Smooth muscle cell (in vitro differentiated cells): ENCODE measurements at regions not wholly inside any gene's neighbourhood (a gene's known extent, or its start where the extent isn't known, plus 50 kb on each side); places are given as distances from the start of the nearest gene placed in this dataset.

ENCODE experiments used
- DNase-seq: peaks from one replicate; lab custom pipeline; 2025; ENCODE audit not compliant: unreplicated experiment; lab: John Stamatoyannopoulos, UW
- H2AFZ ChIP-seq: fragments of 200-600 bp; sonication (generic); 2 replicates; pipeline ENCODE4 v1.6.0; 2016; ENCODE audit warnings: antibody characterized with exemption, low read depth, mild to moderate bottlenecking
- H3F3A ChIP-seq: fragments of 200-600 bp; sonication (generic); 2 replicates; pipeline ENCODE4 v1.6.0; 2017; ENCODE audit warnings: antibody characterized with exemption, low read depth
- H3K27ac ChIP-seq: fragments of 200-600 bp; sonication (generic); 2 replicates; pipeline ENCODE4 v1.5.1; 2016; ENCODE audit warnings: low read depth, mild to moderate bottlenecking
- H3K27me3 ChIP-seq: fragments of 200-600 bp; sonication (generic); 2 replicates; pipeline ENCODE4 v1.6.1; 2016; ENCODE audit warnings: low read depth, mild to moderate bottlenecking
- H3K36me3 ChIP-seq: fragments of 200-600 bp; sonication (generic); 2 replicates; pipeline ENCODE4 v1.5.1; 2016; ENCODE audit warnings: low read depth
- H3K4me1 ChIP-seq: fragments of 200-600 bp; sonication (generic); 2 replicates; pipeline ENCODE4 v1.5.1; 2016; ENCODE audit warnings: low read depth
- H3K4me2 ChIP-seq: fragments of 200-600 bp; sonication (generic); 2 replicates; pipeline ENCODE4 v1.6.0; 2016; ENCODE audit warnings: mild to moderate bottlenecking
- H3K4me3 ChIP-seq: fragments of 200-600 bp; sonication (generic); 2 replicates; pipeline ENCODE4 v1.5.1; 2016; ENCODE audit warnings: mild to moderate bottlenecking
- H3K79me2 ChIP-seq: fragments of 200-600 bp; sonication (generic); 2 replicates; pipeline ENCODE4 v1.6.0; 2016; ENCODE audit warnings: low read depth, mild to moderate bottlenecking
- H3K9ac ChIP-seq: fragments of 200-600 bp; sonication (generic); 2 replicates; pipeline ENCODE4 v1.6.0; 2016; ENCODE audit warnings: low read depth
- H3K9me3 ChIP-seq: fragments of 200-600 bp; sonication (generic); replicated peaks from 2 replicates; pipeline ENCODE4 v1.5.1; 2016; ENCODE audit warnings: low read depth
- H4K20me1 ChIP-seq: fragments of 200-600 bp; sonication (generic); 2 replicates; pipeline ENCODE4 v1.6.0; 2016; ENCODE audit warnings: low read depth
- CTCF ChIP-seq: fragments of 200-600 bp; sonication (generic); IDR thresholded peaks from 2 replicates; pipeline ENCODE4 v1.5.1; 2017; ENCODE audit warnings: borderline replicate concordance, mild to moderate bottlenecking, antibody characterized with exemption; ENCODE audit not compliant: insufficient read depth, poor library complexity, severe bottlenecking
- whole genome bisulfite sequencing: methylation state at CpG from one replicate; pipeline ENCODE4 v1.1.7; 2016; ENCODE audit warnings: low lambda C conversion rate; 5-methylcytosine and 5-hydroxymethylcytosine counted together

- WGBS: 77% methylated on average over 5 of the region's 5 CpGs
- no peak overlapping the region for H3K4me3 ChIP-seq
- no peaks in the 10 kb centered on the region for H3K36me3 ChIP-seq
- no peak for TF ChIP-seq CTCF
- no peaks in the 10 kb centered on the region for H3K9me3 ChIP-seq
- no peak overlapping the region for H2AFZ ChIP-seq
- H3K79me2 ChIP-seq: no peaks in the 10 kb centered on the region
- no peak overlapping the region for H3K9ac ChIP-seq
- no peak overlapping the region for H3K27ac ChIP-seq
- no peak for DNase-seq
- H3K27me3 ChIP-seq: no peaks in the 10 kb centered on the region
- H3K4me1 ChIP-seq: no peaks in the 10 kb centered on the region
- H3K4me2 ChIP-seq: no peak overlapping the region
- H4K20me1 ChIP-seq: no peaks in the 10 kb centered on the region
- no peaks in the 10 kb centered on the region for H3F3A ChIP-seq
Measured at GRCh38 chr7:54917613-54918391, 101.0 kb upstream of the EGFR start.

DNA sequence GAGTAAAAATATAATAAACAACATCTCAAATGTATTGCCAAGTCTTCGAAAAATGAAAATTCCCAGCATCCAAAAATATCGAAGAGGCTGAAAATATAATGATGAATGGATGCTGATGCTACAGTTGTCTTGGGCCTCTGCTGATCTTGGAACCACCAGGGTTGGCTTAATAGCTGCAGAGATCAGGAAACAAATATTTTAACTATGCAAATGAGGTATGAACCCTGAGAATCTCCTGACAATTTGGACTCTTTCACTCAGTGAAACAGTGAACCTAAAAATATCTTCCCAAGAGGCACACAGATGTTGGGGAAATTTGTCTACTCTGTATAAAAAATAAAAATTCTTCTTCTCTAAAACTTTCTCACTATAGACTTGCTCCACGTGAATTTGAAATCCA is 97.7 kb upstream of the EGFR start:
- Histone ChIP-seq H3K36me3 (no peaks in the 10 kb centered on the region), H4K20me1 (no peaks in the 10 kb centered on the region), H3K9ac (no peak overlapping the region), H3K9me3 (no peaks in the 10 kb centered on the region), H3K4me1 (no peaks in the 10 kb centered on the region), H3K4me2 (no peak overlapping the region), H3K79me2 (no peaks in the 10 kb centered on the region), H3K27ac (no peak overlapping the region), H2AFZ (no peak overlapping the region), H3K4me3 (no peak overlapping the region), H3K27me3 (no peaks in the 10 kb centered on the region), H3F3A (no peaks in the 10 kb centered on the region)
- no peak for TF ChIP-seq CTCF
- no peak for DNase-seq
- 85% methylated on average over 3 of the region's 3 CpGs for WGBS

DNA sequence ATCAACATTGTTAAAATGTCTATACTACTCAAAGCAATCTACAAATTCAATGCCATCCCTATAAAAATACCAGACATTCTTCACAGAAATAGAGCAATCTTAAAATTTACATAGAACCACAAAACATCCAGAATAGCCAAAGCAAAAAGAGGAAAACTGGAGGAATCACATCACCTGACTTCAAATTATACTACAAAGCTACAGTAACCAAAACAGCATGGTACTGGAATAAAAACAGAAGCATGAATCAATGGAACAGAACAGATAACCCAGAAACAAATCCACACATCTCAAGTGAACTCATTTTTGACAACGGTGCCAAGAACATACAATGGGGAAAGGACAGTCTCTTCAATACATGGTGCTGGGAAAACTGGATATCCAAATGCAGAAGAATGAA is 87.3 kb upstream of the EGFR start:
- TF ChIP-seq CTCF: no peak
- no peaks in the 10 kb centered on the region for H3K36me3 ChIP-seq
- WGBS: 89% methylated on average over 1 of the region's 1 CpG
- no peak overlapping the region for H3K9ac ChIP-seq
- H2AFZ ChIP-seq: no peak overlapping the region
- no peak overlapping the region for H3K4me3 ChIP-seq
- H3F3A ChIP-seq: peaks cover 16% of the 10 kb centered on the region
- no peaks in the 10 kb centered on the region for H4K20me1 ChIP-seq
- no peaks in the 10 kb centered on the region for H3K4me1 ChIP-seq
- H3K79me2 ChIP-seq: no peaks in the 10 kb centered on the region
- no peak overlapping the region for H3K27ac ChIP-seq
- no peaks in the 10 kb centered on the region for H3K27me3 ChIP-seq
- H3K9me3 ChIP-seq: no peaks in the 10 kb centered on the region
- DNase-seq: no peak
- H3K4me2 ChIP-seq: no peak overlapping the region

DNA sequence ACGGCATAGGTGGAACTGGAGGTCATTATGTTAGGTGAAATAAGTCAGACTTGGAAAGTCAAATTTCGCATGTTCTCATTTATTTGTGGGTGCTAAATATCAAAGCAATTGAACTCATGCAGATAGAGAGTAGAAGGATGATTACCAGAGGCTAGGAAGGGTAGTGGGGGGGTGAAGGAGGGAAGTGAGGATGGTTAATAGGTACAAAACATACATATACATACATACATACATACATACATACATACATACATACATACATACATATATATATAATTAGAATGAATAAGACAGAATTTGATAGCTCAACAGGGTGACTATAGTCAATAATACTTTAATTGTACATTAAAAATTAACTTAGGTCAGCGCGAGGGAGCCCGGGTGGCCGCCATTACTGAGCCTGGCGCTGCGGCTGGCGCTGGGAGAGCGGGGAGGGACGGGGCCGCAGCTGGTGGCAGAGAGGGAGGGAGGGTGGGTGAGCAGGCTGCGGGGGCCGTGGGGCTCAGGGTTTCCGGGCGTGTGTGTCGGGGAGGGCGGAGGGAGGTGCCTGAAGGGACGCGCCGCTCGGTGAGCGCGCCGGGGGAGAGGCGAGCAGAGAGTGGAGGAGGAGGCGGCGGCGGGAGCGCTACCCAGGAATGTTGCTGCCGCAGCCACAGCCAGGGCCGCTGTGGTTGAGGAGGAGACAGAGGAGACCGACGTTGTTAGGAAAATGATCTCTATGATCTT is 85.8 kb upstream of the EGFR start:
- Histone ChIP-seq H3K9ac (no peak overlapping the region), H3K36me3 (no peaks in the 10 kb centered on the region), H2AFZ (peak overlapping the region; percentile 83), H3K27me3 (no peaks in the 10 kb centered on the region), H3K4me2 (peak overlapping the region; percentile 76), H3K9me3 (no peaks in the 10 kb centered on the region), H3K27ac (no peak overlapping the region), H3K4me3 (peak overlapping the region; percentile 48), H3K79me2 (no peaks in the 10 kb centered on the region), H3F3A (peaks cover 16% of the 10 kb centered on the region), H3K4me1 (no peaks in the 10 kb centered on the region), H4K20me1 (no peaks in the 10 kb centered on the region)
- TF ChIP-seq CTCF: no peak
- peak; percentile 41 for DNase-seq
- WGBS: 8% methylated on average over 27 of the region's 34 CpGs
